Muscle layer of duodenum (tissue), 2 donors: ENCODE measurements at regions not wholly inside any gene's neighbourhood (a gene's known extent, or its start where the extent isn't known, plus 50 kb on each side); places are given as distances from the start of the nearest gene placed in this dataset.

Experiments used
- H3K27ac ChIP-seq: one replicate; pipeline ENCODE4 v1.7.0; 2013; ENCODE audit warnings: mild to moderate bottlenecking, low read length
- H3K27me3 ChIP-seq: one replicate; pipeline ENCODE4 v1.7.0; 2013; ENCODE audit warnings: low read depth, mild to moderate bottlenecking, control low read depth, low read length
- H3K36me3 ChIP-seq, 2 donors: one replicate each; pipeline ENCODE4 v1.7.0; 2013; ENCODE audit warnings: low read length in 2 of 2, control low read depth in 1 of 2, mild to moderate bottlenecking in 1 of 2; ENCODE audit not compliant: insufficient read depth in 2 of 2, control insufficient read depth in 1 of 2
- H3K4me1 ChIP-seq, 2 donors: one replicate each; pipeline ENCODE4 v1.7.0; 2013; ENCODE audit warnings: low read length in 2 of 2, mild to moderate bottlenecking in 2 of 2, control low read depth in 1 of 2, moderate library complexity in 1 of 2; ENCODE audit not compliant: insufficient read depth in 2 of 2, control insufficient read depth in 1 of 2
- H3K4me3 ChIP-seq, 2 donors: one replicate each; pipeline ENCODE4 v1.7.0; 2013; ENCODE audit warnings: low read length in 2 of 2, low read depth in 1 of 2, mild to moderate bottlenecking in 1 of 2
- H3K9me3 ChIP-seq, 2 donors: one replicate each; pipeline ENCODE4 v1.7.0; 2013; ENCODE audit warnings: low read length in 2 of 2, control low read depth in 1 of 2, mild to moderate bottlenecking in 1 of 2; ENCODE audit not compliant: control insufficient read depth in 1 of 2
- donor health status: healthy.

DNA sequence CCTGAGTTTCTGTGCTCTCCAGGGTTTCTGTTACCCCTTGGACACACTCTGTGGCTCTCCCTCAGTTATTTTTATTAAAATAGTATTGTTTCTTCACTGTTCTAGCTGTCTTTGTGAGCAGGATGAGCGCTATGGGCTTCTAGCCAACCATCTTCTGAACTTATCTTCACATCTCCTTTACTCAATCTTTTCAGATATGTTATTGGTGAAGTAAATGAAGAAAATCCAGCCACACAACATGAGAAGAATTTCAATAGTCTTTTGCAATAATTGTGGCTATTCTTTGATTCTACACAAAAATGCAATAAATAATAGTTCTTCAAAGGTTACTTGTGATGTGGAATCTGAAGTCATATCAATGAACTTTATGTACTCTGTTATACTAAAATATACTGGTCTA, 80.3 kb upstream of the CAMK1G start:
- no peaks in the 10 kb centered on the region for H3K4me1 ChIP-seq
- no peak overlapping the region for H3K4me3 ChIP-seq
- H3K36me3 ChIP-seq = no peaks in the 10 kb centered on the region
- H3K27me3 ChIP-seq = no peaks in the 10 kb centered on the region
- H3K27ac ChIP-seq = no peak overlapping the region
- H3K9me3 ChIP-seq = peaks cover 4 to 19% of the 10 kb centered on the region in 2 donors

DNA sequence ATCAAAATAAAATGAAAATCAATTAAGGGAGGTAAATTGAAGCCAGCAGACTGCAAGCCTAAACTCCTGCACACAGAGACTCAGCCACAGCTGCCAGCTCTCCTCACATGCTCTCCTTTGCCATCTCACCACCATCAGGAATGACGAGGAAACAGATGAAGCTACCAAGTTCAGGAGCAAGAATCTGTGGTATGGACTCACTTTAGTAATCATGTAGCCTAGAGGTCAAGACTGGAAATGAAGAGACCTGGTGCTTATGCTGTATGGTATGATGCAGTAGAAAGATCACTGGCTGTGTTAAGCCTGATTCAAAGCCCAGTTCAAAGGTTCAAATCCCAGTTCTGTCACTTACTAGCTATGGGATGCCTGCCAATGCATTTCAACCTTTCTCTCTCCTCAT, 78.9 kb upstream of the CAMK1G start:
- Histone ChIP-seq H3K27me3 (peaks cover 4% of the 10 kb centered on the region), H3K36me3 (no peaks in the 10 kb centered on the region), H3K27ac (no peak overlapping the region), H3K4me3 (no peak overlapping the region), H3K9me3 (peaks cover 4 to 19% of the 10 kb centered on the region in 2 donors), H3K4me1 (no peaks in the 10 kb centered on the region)

DNA sequence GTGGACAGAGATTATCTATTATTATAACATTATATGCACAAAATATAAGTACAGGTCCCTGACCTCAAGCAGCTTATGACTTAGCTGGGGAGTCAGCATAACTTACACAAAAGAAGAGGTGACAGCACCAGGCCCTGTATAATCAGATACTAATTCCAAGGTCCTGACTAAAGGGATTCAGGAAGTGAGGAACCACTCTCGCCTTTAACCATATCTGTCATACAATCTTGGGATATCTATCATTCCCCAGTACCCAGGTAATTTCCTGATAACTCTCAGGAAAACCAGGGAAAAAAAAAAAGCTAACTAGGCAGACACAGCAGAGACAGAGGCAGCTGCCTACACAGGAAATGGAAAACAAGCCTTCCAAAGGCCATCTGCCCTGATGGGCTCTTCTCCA, 78.5 kb upstream of the CAMK1G start:
- H3K27ac ChIP-seq = no peak overlapping the region
- no peak overlapping the region for H3K4me3 ChIP-seq
- peaks cover 4% of the 10 kb centered on the region for H3K27me3 ChIP-seq
- H3K36me3 ChIP-seq = no peaks in the 10 kb centered on the region
- H3K9me3 ChIP-seq = peaks cover 4 to 19% of the 10 kb centered on the region in 2 donors
- no peaks in the 10 kb centered on the region for H3K4me1 ChIP-seq

DNA sequence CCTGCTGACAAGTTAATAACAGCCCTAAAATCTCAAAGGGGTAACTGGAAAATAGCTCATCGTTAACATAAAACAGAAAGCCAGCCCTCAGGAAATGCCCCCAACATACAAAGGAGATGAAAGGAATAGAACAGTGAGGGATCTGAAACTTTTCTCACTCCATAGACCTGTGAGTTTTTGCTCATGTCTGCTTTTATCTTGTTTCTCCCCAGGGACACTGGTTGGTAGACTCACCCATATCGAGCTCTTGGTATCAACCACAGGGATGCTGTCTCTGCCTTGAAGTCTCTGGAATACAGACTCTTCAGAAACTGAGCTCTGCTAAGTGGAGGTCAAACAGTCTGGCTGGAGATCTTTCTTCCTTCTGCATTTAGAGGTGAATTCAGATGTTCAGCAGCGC, 77.4 kb upstream of the CAMK1G start:
- no peaks in the 10 kb centered on the region for H3K4me1 ChIP-seq
- no peaks in the 10 kb centered on the region for H3K36me3 ChIP-seq
- H3K27ac ChIP-seq = no peak overlapping the region
- peaks cover 4% of the 10 kb centered on the region for H3K27me3 ChIP-seq
- peaks cover 4 to 13% of the 10 kb centered on the region in 2 donors for H3K9me3 ChIP-seq
- H3K4me3 ChIP-seq = no peak overlapping the region

DNA sequence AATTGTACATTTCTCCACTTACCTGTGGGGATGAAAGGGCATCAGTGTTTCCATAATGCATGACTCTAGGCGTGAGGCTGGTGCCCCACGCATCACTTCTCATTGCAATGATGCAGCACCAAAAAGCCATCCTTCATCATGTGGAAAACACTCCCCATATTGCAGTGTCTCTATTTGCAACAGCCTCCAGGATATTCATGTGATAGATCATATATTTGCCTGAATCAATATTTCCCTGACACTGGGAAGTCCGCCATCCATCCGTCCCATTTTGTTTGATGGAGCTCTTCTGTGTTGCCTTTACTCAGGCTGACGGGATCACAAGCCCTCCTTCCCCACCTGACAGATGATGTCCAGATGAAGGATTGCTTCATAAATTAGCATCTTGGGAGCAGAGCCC, 74.5 kb upstream of the CAMK1G start:
- H3K9me3 ChIP-seq = peaks cover 0 to 3% of the 10 kb centered on the region in 2 donors
- H3K27me3 ChIP-seq = peaks cover 4% of the 10 kb centered on the region
- no peaks in the 10 kb centered on the region for H3K36me3 ChIP-seq
- H3K27ac ChIP-seq = no peak overlapping the region
- no peak overlapping the region for H3K4me3 ChIP-seq
- H3K4me1 ChIP-seq = no peaks in the 10 kb centered on the region

DNA sequence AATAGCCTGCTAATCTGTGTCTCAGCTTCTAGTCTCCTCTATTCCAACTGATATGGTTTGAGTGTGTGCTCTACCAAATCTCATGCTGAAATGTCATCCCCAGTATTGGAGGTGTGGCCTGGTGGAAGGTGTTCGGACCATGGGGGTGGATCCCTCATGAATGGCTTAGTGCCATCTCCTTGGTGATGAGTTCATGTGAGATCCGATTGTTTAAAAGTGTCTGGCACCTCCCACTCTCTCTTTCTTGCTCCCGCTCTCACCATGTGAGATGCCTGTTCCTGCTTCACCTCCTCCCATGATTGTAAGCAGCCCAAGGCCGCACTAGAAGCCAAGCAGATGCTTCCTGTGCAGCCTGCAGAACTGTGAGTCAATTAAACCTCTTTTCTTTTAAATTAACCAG, 73.5 kb upstream of the CAMK1G start:
- Histone ChIP-seq H3K9me3 (peaks cover 0 to 3% of the 10 kb centered on the region in 2 donors), H3K36me3 (no peaks in the 10 kb centered on the region), H3K27me3 (peaks cover 4% of the 10 kb centered on the region), H3K4me1 (no peaks in the 10 kb centered on the region), H3K4me3 (no peak overlapping the region), H3K27ac (no peak overlapping the region)

DNA sequence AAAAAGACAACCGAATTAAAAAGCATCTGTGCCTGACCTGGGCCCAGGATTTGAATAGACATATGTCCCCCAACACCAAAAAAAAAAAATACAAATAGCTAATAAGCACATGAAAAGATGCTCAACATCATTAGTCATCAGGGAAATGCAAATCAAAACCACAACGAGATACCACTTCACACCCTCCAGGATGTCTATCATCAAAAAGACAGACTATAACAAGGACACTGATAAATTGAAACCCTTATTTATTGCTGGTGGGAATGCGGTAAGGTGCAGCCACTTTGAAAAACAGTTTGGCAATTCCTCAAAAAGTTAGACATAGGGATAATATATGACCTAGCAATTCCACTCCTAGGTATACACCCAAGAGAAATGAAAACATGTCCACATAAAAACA, 72.3 kb upstream of the CAMK1G start:
- H3K27ac ChIP-seq = no peak overlapping the region
- no peaks in the 10 kb centered on the region for H3K36me3 ChIP-seq
- H3K4me1 ChIP-seq = no peaks in the 10 kb centered on the region
- no peak overlapping the region for H3K4me3 ChIP-seq
- peaks cover 4% of the 10 kb centered on the region for H3K27me3 ChIP-seq
- H3K9me3 ChIP-seq = peaks cover 0 to 3% of the 10 kb centered on the region in 2 donors

DNA sequence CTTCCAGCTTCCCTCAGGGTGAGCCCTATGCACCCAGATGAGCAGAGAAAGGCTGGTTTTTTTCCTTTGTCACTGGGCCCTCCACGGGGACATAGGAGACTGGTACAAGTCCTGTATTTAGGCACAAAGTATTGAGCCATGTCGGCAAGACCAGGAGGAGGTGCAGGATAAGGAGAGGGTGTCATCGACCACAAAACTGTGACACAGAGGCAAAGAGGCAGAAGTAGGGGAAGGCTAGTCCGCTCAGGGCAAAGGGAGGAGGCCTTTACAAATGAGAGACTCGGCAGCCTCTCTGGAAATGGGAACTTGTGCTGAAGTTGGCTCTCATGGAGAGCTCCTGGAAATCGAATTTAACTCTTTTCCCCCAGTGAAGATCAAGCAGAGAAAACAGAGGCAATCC, 70.7 kb upstream of the CAMK1G start:
- Histone ChIP-seq H3K4me3 (no peak overlapping the region), H3K4me1 (no peaks in the 10 kb centered on the region), H3K36me3 (no peaks in the 10 kb centered on the region), H3K27ac (no peak overlapping the region), H3K27me3 (peaks cover 4% of the 10 kb centered on the region), H3K9me3 (peaks cover 0 to 3% of the 10 kb centered on the region in 2 donors)

DNA sequence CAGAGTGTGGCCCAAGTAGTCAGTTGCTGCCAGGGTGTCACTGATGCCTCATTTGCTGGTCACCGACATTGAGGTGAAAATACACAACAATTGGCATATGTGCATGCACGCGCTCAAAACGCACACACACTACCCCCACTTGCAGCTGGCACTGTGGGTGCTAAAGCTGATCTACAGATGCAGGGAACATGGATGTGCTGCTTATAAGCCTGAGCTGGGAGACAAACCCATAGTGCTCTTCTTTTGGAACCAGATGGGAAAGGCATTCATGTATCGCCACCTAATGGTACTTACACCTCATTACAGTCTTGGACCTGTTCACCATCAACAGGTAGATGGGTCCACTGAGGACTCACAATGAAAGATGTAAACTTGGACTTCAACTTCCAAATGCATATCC, 70.3 kb upstream of the CAMK1G start:
- Histone ChIP-seq H3K9me3 (peaks cover 0 to 3% of the 10 kb centered on the region in 2 donors), H3K4me3 (no peak overlapping the region), H3K4me1 (no peaks in the 10 kb centered on the region), H3K36me3 (no peaks in the 10 kb centered on the region), H3K27ac (no peak overlapping the region), H3K27me3 (peaks cover 4% of the 10 kb centered on the region)

DNA sequence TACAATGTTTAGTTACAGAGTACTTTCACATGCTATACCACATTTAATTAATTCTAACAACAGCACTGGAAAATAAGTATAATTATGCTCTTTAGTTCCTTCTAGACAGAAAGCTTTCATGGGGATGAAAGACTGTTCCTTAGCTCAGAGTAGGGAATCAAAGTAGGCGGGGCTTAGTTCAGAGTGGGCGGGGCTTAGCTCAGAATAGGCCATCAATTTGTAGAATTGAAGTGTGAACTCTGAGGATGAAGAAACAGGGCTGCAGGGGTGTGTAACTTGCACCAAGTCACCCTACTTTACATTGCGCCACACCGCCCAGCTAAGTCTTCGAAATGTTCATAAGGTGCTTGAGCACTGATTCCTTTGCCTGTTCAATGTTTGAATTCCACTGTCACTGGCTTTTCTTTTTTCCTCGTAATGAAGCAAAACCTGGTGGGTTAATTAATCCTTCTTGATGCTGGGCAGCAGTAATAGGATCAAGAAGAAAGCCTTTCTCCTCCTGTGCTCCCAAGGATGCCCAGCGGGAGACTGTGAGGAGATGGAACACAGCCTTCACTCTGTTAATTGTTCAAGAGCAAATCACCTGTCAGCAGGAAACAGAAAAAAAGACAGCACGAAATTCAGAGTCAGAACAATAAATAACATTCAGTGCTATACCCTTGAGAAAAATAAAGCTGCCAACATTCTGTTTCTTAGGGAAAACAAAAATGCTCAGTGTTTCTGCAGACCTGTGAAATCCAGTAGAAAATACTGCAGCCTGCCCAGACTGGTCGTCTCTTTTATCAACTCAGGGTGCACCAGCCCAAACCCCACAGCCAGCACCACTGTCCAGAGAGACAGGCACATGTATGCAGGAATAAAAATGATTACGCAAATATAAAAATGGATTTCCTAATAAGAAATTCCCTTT, 66.5 kb upstream of the CAMK1G start:
- Histone ChIP-seq H3K27me3 (no peaks in the 10 kb centered on the region), H3K9me3 (peaks cover 0 to 6% of the 10 kb centered on the region in 2 donors), H3K4me1 (no peaks in the 10 kb centered on the region), H3K4me3 (no peak overlapping the region), H3K36me3 (no peaks in the 10 kb centered on the region), H3K27ac (no peak overlapping the region)

DNA sequence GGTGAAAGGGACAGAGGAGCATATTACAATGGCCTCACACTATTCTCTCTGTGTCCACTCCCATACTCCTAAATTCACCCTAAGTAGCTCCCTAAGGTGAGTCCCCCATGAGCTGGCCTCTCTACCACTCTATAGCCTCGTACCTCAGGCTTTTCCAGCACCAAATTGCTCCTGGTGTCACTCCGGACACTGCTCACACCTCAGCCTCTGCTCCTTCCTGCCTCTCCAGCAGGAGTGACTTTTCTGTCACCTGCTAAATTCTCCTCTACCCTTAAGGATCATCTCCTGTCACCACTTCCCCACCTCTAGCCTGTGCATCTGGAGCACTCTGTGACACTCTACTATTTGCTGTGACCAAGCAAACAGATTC, 65.8 kb upstream of the CAMK1G start:
- Histone ChIP-seq H3K9me3 (peaks cover 0 to 3% of the 10 kb centered on the region in 2 donors), H3K4me3 (no peak overlapping the region), H3K4me1 (no peaks in the 10 kb centered on the region), H3K27me3 (no peaks in the 10 kb centered on the region), H3K27ac (no peak overlapping the region), H3K36me3 (no peaks in the 10 kb centered on the region)

DNA sequence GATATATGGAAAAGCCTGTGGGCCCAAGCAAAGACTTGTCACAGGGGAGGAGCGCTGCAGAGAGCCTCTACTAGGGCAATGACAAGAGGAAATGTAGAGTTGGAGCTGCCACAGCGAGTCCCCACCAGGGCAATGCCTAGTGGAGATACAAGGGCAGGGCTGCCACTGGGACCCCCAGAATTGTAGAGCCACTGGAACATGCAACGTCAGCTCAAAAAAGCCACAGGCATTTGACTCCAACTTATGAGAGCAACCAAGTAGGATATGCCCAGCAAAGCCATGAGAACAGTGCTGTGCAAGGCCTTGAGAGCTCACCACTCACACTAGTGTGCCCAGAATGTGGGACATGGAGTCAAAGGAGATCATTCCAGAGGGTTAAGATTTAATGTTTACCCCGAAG, 63.7 kb upstream of the CAMK1G start:
- H3K27ac ChIP-seq = no peak overlapping the region
- no peak overlapping the region for H3K4me3 ChIP-seq
- H3K27me3 ChIP-seq = no peaks in the 10 kb centered on the region
- no peaks in the 10 kb centered on the region for H3K4me1 ChIP-seq
- H3K9me3 ChIP-seq = peaks cover 0 to 3% of the 10 kb centered on the region in 2 donors
- H3K36me3 ChIP-seq = no peaks in the 10 kb centered on the region
